GM12864 (cell line): ENCODE measurements at regions not wholly inside any gene's neighbourhood (a gene's known extent, or its start where the extent isn't known, plus 50 kb on each side); places are given as distances from the start of the nearest gene placed in this dataset.

Source experiments
- DNase-seq: peaks from one replicate; pipeline ENCODE4 v3.0.0-alpha.2; 2011; ENCODE audit warnings: low read depth
- H3K4me3 ChIP-seq: 2 replicates; pipeline ENCODE4 v1.5.1; 2011; ENCODE audit warnings: mild to moderate bottlenecking, low read depth, low read length, control low read depth
- CTCF ChIP-seq: IDR thresholded peaks from 2 replicates; pipeline ENCODE4 v1.5.1; 2011; ENCODE audit warnings: low read depth, mild to moderate bottlenecking, moderate library complexity, low read length, control low read depth, inconsistent platforms; ENCODE audit errors: missing control alignments

DNA sequence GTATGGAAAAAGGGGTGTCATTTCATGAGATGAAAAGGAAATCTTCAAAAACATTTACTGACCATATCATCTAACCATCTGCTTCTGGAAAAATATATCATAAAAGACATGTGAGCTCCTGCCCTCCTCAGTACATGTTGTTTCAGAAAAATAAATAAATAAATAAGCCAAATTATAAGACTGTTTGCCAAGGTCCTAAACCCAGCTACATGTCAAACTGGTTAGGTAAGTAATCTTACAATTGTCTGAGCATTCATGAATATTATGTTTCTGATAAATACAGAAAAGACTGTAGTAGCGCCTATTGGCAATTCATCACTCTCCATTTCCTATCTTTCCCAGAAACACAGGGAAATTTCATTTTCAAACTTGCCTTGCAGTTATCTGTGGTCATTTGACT lies 138.9 kb upstream of the SETBP1 start:
- no peak overlapping the region for H3K4me3 ChIP-seq
- TF ChIP-seq CTCF, result no peak
- DNase-seq, result no peak

DNA sequence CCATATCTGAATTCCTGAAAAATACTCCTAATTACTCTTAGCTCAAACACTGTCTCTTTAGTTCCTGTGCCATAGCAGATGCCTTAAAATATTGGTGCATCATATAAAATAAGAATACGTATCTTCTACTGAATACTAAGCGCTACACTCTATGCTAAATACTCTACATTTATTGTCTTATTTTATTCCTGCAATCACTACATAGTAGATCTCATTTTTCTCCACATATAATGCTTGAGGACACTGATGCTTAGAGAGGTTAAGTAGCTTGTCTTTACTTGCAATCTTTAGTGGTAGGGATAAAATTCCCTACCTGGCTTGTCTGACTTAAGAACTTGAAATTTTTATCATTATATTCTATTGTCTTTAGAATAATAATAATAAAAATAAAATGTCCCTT lies 137.3 kb upstream of the SETBP1 start:
- no peak overlapping the region for H3K4me3 ChIP-seq
- no peak for DNase-seq
- TF ChIP-seq CTCF, result no peak

- no peak overlapping the region for H3K4me3 ChIP-seq
- DNase-seq, result no peak
- TF ChIP-seq CTCF, result no peak
These were observed 135.2 kb upstream of the SETBP1 start for GRCh38 chr18:44545359-44545985.

DNA sequence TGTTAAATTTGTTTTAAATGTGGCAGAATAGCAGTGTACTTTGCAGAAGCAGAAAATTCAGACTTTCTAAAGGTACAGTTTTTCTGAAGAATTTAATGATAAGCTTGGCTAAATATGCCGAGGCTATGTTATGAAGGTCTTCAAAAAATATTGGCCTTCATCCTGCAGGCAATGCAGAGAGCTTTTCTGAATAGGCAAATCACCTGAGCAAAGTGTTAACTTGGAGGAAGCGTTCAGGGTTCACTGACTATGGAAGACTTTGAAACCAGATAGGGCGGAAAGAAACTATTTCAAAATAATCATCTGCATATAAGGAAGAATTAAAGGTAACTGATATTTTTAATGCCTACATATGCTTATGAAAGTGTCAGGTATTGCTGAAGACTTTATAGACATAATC lies 133.7 kb upstream of the SETBP1 start:
- no peak for DNase-seq
- H3K4me3 ChIP-seq, result no peak overlapping the region
- TF ChIP-seq CTCF, result no peak

DNA sequence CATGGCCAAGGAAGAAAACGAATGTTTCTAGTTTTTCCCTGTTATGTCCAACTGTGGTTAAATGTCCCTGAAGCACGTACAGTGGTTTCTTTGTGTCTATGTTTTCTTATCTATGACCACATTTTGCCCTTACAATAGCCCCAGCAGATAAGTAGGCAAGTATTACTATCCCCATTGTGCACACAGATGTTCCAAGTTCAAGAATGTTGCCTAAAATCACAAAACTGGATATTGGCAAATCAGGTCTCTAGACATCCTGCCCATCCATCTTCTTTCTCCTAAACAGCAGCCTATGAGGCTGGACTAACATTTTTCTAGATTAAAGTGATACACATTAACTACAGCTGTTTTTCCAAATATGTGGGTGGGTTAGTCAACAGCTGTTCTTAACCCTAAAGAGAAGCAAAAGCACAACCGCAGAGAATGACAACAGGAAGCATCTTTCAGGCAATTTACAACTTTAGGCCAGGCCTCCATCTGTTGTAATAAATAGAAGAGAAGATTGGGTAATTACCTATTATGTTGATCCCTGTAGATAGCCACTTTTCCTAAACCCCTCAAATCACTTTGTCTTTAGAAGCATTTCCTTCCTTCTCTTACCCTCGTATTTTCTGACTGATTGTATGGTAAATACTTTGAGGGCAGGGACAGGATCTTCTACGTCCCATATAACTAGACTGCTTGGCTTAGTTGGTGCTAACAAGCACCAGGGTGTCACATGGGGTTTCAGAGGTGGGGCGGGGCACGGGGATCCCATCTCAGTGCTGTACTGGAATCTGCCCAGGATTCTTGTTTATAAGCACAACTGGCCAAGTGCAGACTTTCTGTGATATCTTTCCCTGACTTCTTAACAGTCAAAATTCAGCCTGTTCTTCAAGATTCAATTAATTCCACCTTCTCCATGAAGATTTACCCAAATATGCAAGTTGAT lies 132.1 kb upstream of the SETBP1 start:
- TF ChIP-seq CTCF, result no peak
- DNase-seq, result no peak
- H3K4me3 ChIP-seq, result no peak overlapping the region

DNA sequence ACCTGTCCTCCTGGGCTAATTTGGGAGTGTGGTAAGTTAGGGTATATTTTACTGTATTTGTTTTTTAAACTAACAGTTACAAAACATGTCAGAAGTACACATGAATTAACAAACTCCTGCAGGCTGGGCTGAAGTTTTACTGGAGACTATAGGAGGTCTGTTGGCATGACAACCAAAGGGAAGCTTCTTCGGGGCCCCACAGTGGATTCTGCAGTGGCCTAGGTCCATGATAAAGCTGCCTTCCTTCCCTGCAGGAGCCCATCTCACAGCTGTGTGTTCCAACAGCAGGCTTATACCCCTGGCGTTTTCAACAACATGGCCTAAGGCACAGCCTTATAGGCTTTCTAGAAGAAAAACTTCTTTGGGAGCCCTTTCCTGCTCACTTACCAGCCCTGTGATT lies 128.0 kb upstream of the SETBP1 start:
- TF ChIP-seq CTCF, result no peak
- DNase-seq, result no peak
- H3K4me3 ChIP-seq, result no peak overlapping the region
